Skeletal muscle tissue (tissue), 3 donors: ENCODE measurements at regions not wholly inside any gene's neighbourhood (a gene's known extent, or its start where the extent isn't known, plus 50 kb on each side); places are given as distances from the start of the nearest gene placed in this dataset.

ENCODE experiments used
- H3K27ac ChIP-seq: one replicate; pipeline ENCODE4 v1.7.0; 2013; ENCODE audit warnings: mild to moderate bottlenecking, low read depth, low read length, inconsistent platforms
- H3K27me3 ChIP-seq, 3 donors: one replicate each; pipeline ENCODE4 v1.7.0; 2013; ENCODE audit warnings: low read length in 3 of 3; ENCODE audit not compliant: control insufficient read depth in 3 of 3, insufficient read depth in 3 of 3
- H3K36me3 ChIP-seq, 3 donors: one replicate each; pipeline ENCODE4 v1.7.0; 2013; ENCODE audit warnings: low read length in 3 of 3; ENCODE audit not compliant: control insufficient read depth in 3 of 3, insufficient read depth in 3 of 3
- H3K4me1 ChIP-seq, 3 donors: one replicate each; pipeline ENCODE4 v1.7.0; 2013; ENCODE audit warnings: low read length in 3 of 3, mild to moderate bottlenecking in 3 of 3; ENCODE audit not compliant: control insufficient read depth in 3 of 3, insufficient read depth in 3 of 3
- H3K4me3 ChIP-seq, 3 donors: one replicate each; pipeline ENCODE4 v1.7.0; 2013; ENCODE audit warnings: low read length in 3 of 3
- H3K9ac ChIP-seq, 3 donors: one replicate each; pipeline ENCODE4 v1.7.0; 2013; ENCODE audit warnings: low read length in 3 of 3, mild to moderate bottlenecking in 3 of 3, moderate library complexity in 2 of 3, low read depth in 1 of 3
- H3K9me3 ChIP-seq, 3 donors: one replicate each; pipeline ENCODE4 v1.7.0; 2013; ENCODE audit warnings: low read length in 3 of 3; ENCODE audit not compliant: control insufficient read depth in 3 of 3
- donor health status: Osteomylitis.

GRCh38 chr4:164011791-164012190 is 517.3 kb downstream of the TMA16 start:
- H3K4me3 ChIP-seq, result no peak overlapping the region
- H3K4me1 ChIP-seq, result no peaks in the 10 kb centered on the region
- H3K27ac ChIP-seq, result no peak overlapping the region
- no peak overlapping the region for H3K9ac ChIP-seq
- H3K36me3 ChIP-seq, result no peaks in the 10 kb centered on the region
- H3K9me3 ChIP-seq, result no peaks in the 10 kb centered on the region
- H3K27me3 ChIP-seq, result no peaks in the 10 kb centered on the region

GRCh38 chr4:164012396-164013027 is 518.0 kb downstream of the TMA16 start:
- Histone ChIP-seq H3K9me3 (no peaks in the 10 kb centered on the region), H3K9ac (no peak overlapping the region), H3K27me3 (no peaks in the 10 kb centered on the region), H3K27ac (no peak overlapping the region), H3K4me3 (no peak overlapping the region), H3K36me3 (no peaks in the 10 kb centered on the region), H3K4me1 (no peaks in the 10 kb centered on the region)

GRCh38 chr4:164021947-164022346 is 527.5 kb downstream of the TMA16 start:
- no peaks in the 10 kb centered on the region for H3K27me3 ChIP-seq
- no peaks in the 10 kb centered on the region for H3K36me3 ChIP-seq
- H3K9me3 ChIP-seq, result no peaks in the 10 kb centered on the region
- no peaks in the 10 kb centered on the region for H3K4me1 ChIP-seq
- H3K27ac ChIP-seq, result no peak overlapping the region
- H3K4me3 ChIP-seq, result no peak overlapping the region
- H3K9ac ChIP-seq, result no peak overlapping the region

- H3K9me3 ChIP-seq, result no peaks in the 10 kb centered on the region
- H3K27me3 ChIP-seq, result no peaks in the 10 kb centered on the region
- no peak overlapping the region for H3K9ac ChIP-seq
- H3K4me1 ChIP-seq, result no peaks in the 10 kb centered on the region
- no peaks in the 10 kb centered on the region for H3K36me3 ChIP-seq
- no peak overlapping the region for H3K27ac ChIP-seq
- no peak overlapping the region for H3K4me3 ChIP-seq
These were observed 528.7 kb downstream of the TMA16 start for GRCh38 chr4:164023214-164023613.

- Histone ChIP-seq H3K27me3 (no peaks in the 10 kb centered on the region), H3K27ac (no peak overlapping the region), H3K9me3 (no peaks in the 10 kb centered on the region), H3K36me3 (no peaks in the 10 kb centered on the region), H3K9ac (no peak overlapping the region), H3K4me1 (no peaks in the 10 kb centered on the region), H3K4me3 (no peak overlapping the region)
These were observed 533.3 kb downstream of the TMA16 start for GRCh38 chr4:164027805-164028204.

GRCh38 chr4:164039482-164039881 is 545.0 kb downstream of the TMA16 start:
- no peak overlapping the region for H3K27ac ChIP-seq
- no peaks in the 10 kb centered on the region for H3K27me3 ChIP-seq
- H3K9ac ChIP-seq, result no peak overlapping the region
- no peak overlapping the region for H3K4me3 ChIP-seq
- H3K9me3 ChIP-seq, result peaks cover 0 to 8% (median 0%) of the 10 kb centered on the region in 3 donors
- H3K36me3 ChIP-seq, result no peaks in the 10 kb centered on the region
- no peaks in the 10 kb centered on the region for H3K4me1 ChIP-seq

- Histone ChIP-seq H3K36me3 (no peaks in the 10 kb centered on the region), H3K4me3 (no peak overlapping the region), H3K4me1 (no peaks in the 10 kb centered on the region), H3K27ac (no peak overlapping the region), H3K9ac (no peak overlapping the region), H3K27me3 (no peaks in the 10 kb centered on the region), H3K9me3 (no peaks in the 10 kb centered on the region)
These were observed 562.1 kb downstream of the TMA16 start for GRCh38 chr4:164056426-164057142.

- no peak overlapping the region for H3K27ac ChIP-seq
- no peaks in the 10 kb centered on the region for H3K27me3 ChIP-seq
- H3K36me3 ChIP-seq, result no peaks in the 10 kb centered on the region
- H3K9ac ChIP-seq, result no peak overlapping the region
- H3K4me3 ChIP-seq, result no peak overlapping the region
- H3K4me1 ChIP-seq, result no peaks in the 10 kb centered on the region
- H3K9me3 ChIP-seq, result no peaks in the 10 kb centered on the region
These were observed 564.4 kb downstream of the TMA16 start for GRCh38 chr4:164058776-164059445.

GRCh38 chr4:164060456-164060855 is 566.0 kb downstream of the TMA16 start:
- H3K9ac ChIP-seq, result no peak overlapping the region
- H3K27ac ChIP-seq, result no peak overlapping the region
- H3K27me3 ChIP-seq, result no peaks in the 10 kb centered on the region
- H3K36me3 ChIP-seq, result no peaks in the 10 kb centered on the region
- no peaks in the 10 kb centered on the region for H3K9me3 ChIP-seq
- H3K4me3 ChIP-seq, result no peak overlapping the region
- H3K4me1 ChIP-seq, result no peaks in the 10 kb centered on the region

- Histone ChIP-seq H3K27ac (no peak overlapping the region), H3K9ac (no peak overlapping the region), H3K36me3 (no peaks in the 10 kb centered on the region), H3K4me1 (no peaks in the 10 kb centered on the region), H3K27me3 (no peaks in the 10 kb centered on the region), H3K9me3 (peaks cover 0 to 4% (median 0%) of the 10 kb centered on the region in 3 donors), H3K4me3 (no peak overlapping the region)
These were observed 573.9 kb downstream of the TMA16 start for GRCh38 chr4:164068392-164068791.
